AG10803 (cell line): ENCODE measurements at regions not wholly inside any gene's neighbourhood (a gene's known extent, or its start where the extent isn't known, plus 50 kb on each side); places are given as distances from the start of the nearest gene placed in this dataset.
"Not testable (repeated sequence)": the region's sequence is repeated elsewhere in the genome, so short reads cannot be mapped to it uniquely, and the experiment has no call there.

Experiments
- DNase-seq: peaks from one replicate; pipeline ENCODE4 v3.0.0; 2010; ENCODE audit warnings: low read depth
- H3K4me3 ChIP-seq: 2 replicates; pipeline ENCODE4 v1.5.1; 2011; ENCODE audit warnings: mild to moderate bottlenecking, low read length, control low read depth
- TF ChIP-seq, protein P1 (sequence below): conservative IDR thresholded peaks from 2 replicates; pipeline ENCODE4 v1.5.1; 2011; ENCODE audit warnings: mild to moderate bottlenecking, low read length, control low read depth, inconsistent platforms

GRCh38 chr5:135095052-135095715, 61.2 kb upstream of the PITX1 start:
- no peak overlapping the region for H3K4me3 ChIP-seq
- TF ChIP-seq, protein P1, sequence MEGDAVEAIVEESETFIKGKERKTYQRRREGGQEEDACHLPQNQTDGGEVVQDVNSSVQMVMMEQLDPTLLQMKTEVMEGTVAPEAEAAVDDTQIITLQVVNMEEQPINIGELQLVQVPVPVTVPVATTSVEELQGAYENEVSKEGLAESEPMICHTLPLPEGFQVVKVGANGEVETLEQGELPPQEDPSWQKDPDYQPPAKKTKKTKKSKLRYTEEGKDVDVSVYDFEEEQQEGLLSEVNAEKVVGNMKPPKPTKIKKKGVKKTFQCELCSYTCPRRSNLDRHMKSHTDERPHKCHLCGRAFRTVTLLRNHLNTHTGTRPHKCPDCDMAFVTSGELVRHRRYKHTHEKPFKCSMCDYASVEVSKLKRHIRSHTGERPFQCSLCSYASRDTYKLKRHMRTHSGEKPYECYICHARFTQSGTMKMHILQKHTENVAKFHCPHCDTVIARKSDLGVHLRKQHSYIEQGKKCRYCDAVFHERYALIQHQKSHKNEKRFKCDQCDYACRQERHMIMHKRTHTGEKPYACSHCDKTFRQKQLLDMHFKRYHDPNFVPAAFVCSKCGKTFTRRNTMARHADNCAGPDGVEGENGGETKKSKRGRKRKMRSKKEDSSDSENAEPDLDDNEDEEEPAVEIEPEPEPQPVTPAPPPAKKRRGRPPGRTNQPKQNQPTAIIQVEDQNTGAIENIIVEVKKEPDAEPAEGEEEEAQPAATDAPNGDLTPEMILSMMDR = no peak
- no peak for DNase-seq

GRCh38 chr5:135094339-135095051, 60.5 kb upstream of the PITX1 start:
- TF ChIP-seq, protein P1 = no peak

DNA sequence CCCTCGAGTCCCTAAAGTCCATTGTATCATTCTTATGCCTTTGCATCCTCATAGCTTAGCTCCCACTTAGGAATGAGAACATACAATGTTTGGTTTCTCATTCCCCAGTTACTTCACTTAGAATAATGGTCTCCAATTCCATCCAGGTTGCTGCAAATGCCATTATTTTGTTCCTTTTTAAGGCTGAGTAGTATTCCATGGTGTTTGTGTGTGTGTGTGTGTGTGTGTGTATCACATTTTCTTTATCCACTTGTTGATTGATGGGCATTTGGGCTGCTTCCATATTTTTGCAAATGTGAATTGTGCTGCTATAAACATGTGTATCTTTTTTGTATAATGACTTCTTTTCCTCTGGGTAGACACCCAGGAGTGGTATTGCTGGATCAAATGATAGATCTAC, 59.5 kb upstream of the PITX1 start:
- H3K4me3 ChIP-seq, DNase-seq: not testable (repeated sequence)

More at GRCh38 chr5:135094339-135095051, 60.5 kb upstream of the PITX1 start:
- H3K4me3 ChIP-seq = no peak overlapping the region
- DNase-seq = no peak

- no peak for DNase-seq
- TF ChIP-seq, protein P1 = no peak
- H3K4me3 ChIP-seq = no peak overlapping the region
Measured at GRCh38 chr5:135092476-135092875, 58.4 kb upstream of the PITX1 start.

- TF ChIP-seq, protein P1 = no peak
Measured at GRCh38 chr5:135091286-135091685, 57.3 kb upstream of the PITX1 start.

DNA sequence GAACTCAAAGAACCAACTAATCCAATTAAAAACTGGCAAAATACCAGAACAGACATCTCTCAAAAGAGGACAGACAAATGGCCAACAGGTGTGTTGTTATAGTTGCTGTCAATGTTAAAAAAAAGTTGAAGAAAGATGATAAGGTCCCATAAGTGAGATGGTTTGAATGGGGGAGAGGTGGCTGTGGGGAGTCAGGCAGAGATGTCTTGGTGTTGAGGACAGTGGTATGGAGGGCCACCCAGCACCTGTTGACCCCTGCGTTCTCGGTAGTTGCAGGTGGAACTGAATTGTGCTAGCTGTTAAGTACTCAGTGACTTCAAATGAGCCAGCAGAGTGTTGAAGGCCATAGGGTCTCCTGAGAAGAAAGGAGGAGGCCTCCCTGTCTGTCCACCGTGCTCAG, 55.9 kb upstream of the PITX1 start:
- TF ChIP-seq, protein P1 = no peak
- no peak for DNase-seq
- no peak overlapping the region for H3K4me3 ChIP-seq

More at GRCh38 chr5:135091286-135091685, 57.3 kb upstream of the PITX1 start:
- H3K4me3 ChIP-seq = no peak overlapping the region
- DNase-seq = no peak

DNA sequence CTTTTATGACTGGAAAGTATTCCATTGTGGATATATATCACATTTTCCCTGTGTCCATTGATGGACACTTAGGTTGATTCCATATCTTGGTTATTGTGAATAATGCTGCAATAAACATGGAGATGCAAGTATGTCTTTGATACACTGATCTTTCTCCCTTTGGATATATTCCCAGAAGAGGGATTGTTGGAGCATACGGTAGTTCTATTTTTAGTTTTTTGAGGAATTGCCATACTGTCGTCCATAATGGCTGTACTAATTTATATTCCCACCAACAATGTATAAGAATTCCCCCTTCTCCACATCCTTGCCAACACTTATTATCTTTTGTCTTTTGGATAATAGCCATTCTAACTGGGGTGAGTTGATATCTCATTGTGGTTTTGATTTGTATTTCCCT, 54.9 kb upstream of the PITX1 start:
- TF ChIP-seq, protein P1 = no peak
- H3K4me3 ChIP-seq = no peak overlapping the region
- no peak for DNase-seq
